ENCODE measurements at regions not wholly inside any gene's neighbourhood (a gene's known extent, or its start where the extent isn't known, plus 50 kb on each side); places are given as distances from the start of the nearest gene placed in this dataset.
"Not testable (repeated sequence)": the region's sequence is repeated elsewhere in the genome, so short reads cannot be mapped to it uniquely, and the experiment has no call there.

- DNase-seq, result no peak
Observed at GRCh38 chrX:128929271-128930057, 593.8 kb downstream of the SMARCA1 start.

- no peak for DNase-seq
Observed at GRCh38 chrX:128928636-128929035, 594.7 kb downstream of the SMARCA1 start.

DNA sequence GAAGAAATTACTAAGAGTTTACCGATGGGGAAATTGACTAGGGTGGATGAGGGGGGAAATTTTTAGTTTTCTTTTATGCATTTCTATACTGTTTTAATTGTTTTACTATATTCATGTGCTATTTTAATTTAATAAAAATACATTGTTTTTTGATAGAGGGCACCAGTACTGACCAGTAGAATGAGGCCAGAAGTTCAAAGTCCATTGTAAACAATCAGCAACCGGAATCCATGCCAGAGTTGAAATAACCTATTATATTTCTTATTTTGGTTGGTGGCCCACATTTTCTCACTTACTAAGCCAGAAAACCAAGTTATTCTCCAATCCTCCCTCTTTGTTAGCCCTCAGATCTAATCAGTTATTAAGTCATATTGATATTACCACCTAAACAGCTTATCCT, 595.9 kb downstream of the SMARCA1 start:
- DNase-seq, result no peak

DNA sequence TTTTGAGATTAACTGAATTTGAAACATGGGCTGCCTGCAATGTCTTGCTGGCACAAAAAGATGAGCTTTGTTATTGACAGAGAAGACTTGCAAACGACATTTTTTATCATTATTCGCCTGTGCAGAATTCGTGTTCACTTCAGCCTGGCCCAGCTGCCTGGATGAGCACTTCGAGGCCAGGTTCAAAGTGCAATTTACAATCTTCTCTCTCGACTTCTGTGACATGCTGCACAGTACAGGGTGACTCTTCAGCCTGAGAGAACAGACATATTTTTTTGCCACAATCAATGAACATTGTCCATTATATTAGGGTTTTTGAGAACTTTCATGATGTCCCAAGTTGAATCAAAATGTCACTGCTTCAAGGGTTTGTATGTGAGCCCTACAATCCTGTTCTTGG, 616.5 kb downstream of the SMARCA1 start:
- no peak for DNase-seq

DNA sequence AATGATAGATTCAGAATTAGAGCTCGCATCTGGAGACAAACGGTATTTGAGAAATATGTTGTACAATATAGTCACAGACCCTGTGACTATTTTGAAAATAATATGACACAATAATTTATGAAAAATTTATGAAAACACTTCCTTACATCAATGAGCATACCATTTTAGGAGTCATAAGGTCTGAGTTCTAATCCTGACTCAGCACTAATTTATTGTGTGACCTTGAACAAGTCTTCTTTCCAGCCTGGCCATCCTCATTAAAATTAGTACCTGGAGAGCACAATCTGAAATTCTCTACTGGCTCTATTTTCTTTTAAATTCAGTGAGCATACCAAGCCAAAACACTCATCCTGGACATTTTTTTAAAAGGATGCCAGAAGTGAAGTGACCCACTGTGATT, 622.3 kb downstream of the SMARCA1 start:
- DNase-seq, result no peak

DNA sequence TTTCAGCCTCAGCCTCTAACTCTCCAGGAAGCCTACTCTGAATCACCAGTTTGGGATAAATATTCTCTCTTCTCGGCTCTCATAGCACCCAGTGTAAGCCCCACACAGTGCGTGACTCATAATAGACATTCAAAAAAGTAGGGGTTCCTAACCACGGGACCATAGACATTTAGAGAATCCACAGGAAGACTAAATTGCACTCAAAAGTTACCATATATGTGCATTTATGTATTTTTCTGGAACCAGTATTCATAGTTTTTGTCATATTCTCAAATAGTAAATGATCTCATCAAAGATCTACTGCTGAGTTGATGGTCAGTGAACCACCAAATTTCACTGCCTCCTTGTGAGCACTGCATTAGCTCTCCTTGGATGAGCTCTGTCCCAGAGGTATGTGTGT, 625.7 kb downstream of the SMARCA1 start:
- no peak for DNase-seq

GRCh38 chrX:128891554-128891953, 631.7 kb downstream of the SMARCA1 start:
- no peak for DNase-seq

DNA sequence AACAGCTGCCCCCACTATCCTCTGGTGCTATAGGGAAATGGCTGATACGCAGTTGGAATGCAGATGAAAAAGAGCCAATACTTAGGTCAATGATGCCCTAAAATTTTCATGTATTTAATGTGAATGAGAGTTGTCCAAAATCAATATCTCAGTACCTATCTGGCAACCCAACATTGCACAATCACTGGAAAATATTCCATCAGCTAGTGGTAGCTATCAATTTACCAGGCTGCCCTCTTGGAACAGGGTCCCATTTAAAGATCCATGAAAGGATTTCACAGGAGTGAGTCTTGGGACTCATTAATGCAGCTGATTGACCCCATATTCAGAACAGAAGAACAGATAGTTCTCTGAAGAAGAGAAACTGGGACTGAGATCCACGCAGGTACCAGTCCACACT, 638.9 kb downstream of the SMARCA1 start:
- no peak for DNase-seq

GRCh38 chrX:128883650-128884049, 639.6 kb downstream of the SMARCA1 start:
- no peak for DNase-seq

DNA sequence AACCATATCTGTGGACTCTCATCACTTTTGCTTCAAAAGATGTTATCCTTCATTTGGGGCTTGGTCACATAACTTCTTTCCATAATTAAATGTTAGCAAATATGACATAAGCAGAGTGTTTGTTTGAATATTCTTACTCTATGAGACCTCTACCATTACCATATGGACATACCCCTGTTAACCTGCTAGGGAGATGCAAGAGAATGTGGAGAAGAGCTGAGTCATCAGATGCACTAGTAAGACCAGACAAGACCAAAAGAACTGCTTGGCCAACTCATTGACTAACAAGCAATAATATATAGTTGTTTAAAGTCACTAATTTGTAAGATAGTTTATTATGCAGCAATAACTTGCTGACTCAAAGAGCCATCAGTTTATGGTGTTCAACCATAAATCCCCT, 652.9 kb downstream of the SMARCA1 start:
- no peak for DNase-seq

DNA sequence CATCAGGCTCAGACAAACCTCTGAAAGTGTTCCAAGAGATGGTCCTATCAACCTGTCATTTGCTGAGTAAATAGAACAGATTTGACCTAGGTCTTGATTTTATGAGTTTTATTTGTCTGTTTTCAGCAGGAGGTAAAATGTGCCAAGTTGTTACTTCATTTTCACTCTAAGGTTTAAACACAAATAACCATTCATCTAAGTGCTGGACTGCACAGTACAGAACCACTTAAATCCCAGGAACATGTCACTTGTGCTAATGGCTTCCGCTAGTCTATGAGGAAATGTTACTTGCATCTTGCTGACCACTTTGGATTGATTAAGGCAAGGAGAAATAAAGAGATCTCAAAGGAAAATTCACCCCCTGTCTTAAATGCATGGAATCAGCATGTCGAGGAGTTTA, 660.7 kb downstream of the SMARCA1 start:
- DNase-seq, result no peak

GRCh38 chrX:128848374-128848773, 674.9 kb downstream of the SMARCA1 start:
- no peak for DNase-seq

- DNase-seq, result no peak
Observed at GRCh38 chrX:128846385-128846784, 676.9 kb downstream of the SMARCA1 start.

GRCh38 chrX:128818690-128819089, 704.6 kb downstream of the SMARCA1 start:
- DNase-seq, result no peak

GRCh38 chrX:128816919-128817318, 706.4 kb downstream of the SMARCA1 start:
- DNase-seq, result no peak

DNA sequence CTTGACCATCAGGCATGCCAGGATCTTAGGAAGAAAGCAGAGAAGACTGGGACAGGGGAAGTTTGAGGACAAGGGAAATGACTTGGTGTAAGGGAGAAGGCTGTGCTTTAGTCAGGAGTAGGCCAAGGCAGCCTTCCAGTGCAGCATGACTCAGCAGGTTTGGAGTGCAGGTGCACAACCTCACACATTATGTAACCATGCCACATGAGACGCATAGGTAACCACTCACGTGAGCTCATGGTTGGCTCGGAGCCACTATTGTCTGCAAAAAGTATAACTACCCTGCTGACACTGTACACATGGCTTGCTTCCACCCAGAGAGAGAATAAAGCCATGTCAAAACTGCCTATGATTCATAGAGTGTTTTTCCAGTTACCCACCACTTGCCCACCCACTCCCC, 715.9 kb downstream of the SMARCA1 start:
- DNase-seq, result no peak

GRCh38 chrX:128805236-128805635, 718.1 kb downstream of the SMARCA1 start:
- no peak for DNase-seq

- DNase-seq, result no peak
Observed at GRCh38 chrX:128804828-128805227, 718.5 kb downstream of the SMARCA1 start.

DNA sequence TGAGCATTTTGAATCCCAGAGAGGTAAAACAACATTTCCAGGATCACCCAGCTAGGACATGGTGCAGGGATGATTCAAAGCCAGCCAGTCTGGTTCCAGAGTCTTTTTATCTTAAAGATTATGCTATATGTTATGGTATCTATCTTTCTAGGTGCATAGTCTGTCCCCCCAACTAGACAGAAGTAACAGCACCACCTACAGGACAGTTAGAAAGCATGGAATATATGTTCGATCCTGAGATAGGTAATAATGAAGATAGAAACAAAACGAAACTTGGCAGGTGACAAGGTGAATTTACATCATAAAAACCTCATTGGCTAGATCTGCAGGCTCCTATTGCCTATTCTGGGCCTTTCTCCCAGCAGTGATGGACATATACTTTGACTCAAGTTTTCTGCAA, 723.2 kb downstream of the SMARCA1 start:
- DNase-seq, result no peak

GRCh38 chrX:128783139-128783538, 730.9 kb upstream of the ACTRT1 start:
- DNase-seq, result not testable (repeated sequence)

DNA sequence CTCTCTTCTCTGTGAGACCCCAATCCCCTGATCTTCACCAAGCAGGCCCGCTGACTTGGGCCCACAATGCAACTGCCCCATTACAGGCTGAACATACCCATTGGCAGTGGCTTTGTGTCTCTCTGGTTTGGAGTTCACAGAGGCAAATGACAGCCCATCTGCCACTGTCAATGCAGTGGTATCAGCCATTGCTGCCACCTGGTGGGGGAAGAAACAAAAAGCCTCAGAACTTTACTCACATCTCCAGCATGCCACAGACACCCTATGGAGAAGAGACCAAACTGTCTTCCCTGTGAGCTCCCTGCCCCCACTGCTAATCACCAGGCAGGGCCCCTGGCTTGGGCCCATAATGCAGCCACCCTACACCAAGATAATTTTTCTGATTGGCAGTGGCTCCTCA, 729.3 kb upstream of the ACTRT1 start:
- no peak for DNase-seq

DNA sequence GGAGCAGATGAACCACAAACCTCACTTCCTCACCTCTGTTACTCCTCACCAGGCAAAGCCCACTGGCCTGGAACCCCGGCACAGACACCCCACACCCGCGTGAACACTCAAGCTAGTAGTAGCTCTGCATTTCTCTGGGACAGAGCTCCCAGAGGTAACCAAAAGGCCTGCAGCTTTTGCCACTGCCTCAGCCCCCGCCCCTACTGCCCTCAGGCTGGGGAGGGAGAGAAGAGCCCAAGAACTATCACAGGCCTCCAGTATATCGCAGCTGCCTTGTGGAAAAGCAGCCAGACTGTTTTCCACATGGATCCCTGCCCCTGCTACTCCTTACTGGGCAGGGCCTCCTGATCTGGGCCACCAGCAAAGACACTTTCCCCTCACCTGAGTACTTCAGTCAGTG, 728.7 kb upstream of the ACTRT1 start:
- no peak for DNase-seq

DNA sequence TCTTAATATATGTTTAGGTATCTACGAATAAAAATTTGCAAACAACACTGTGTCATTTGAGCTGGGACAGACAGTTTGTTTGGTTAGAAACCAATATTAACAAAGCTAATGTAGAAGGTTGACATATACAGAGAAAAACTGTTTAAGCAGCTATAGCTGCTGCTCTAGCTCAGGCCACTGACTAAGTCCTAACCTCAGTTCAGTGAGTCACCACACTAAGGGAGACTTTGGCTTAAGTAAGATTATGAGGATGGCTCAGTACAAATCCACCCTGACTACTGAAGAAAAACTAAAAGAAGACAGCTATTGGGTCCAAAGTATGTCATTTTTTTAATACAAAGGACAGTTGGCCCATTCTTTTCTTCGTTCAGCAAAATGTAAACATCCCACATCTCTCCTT, 717.3 kb upstream of the ACTRT1 start:
- DNase-seq, result no peak

- DNase-seq, result no peak
Observed at GRCh38 chrX:128759745-128760144, 707.5 kb upstream of the ACTRT1 start.

DNA sequence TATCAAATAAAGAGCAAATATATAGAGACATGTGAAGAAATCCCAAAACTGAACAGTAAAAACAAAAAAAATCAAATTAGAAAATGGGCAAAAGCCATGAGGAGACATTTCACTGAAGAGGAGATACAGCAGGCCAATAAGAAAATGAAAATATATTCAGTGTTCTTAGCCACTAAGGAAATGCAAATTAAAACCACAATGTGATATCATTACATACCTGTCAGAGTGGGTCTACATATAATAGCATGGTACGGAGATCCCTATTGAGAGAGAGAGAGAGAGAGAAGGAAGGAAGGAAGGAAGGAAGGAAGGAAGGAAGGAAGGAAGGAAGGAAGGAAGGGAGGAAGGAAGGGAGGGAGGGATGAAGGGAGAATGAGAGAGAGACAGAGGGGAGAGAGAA, 707.0 kb upstream of the ACTRT1 start:
- no peak for DNase-seq
